GM06990 (cell line): ENCODE measurements at regions not wholly inside any gene's neighbourhood (a gene's known extent, or its start where the extent isn't known, plus 50 kb on each side); places are given as distances from the start of the nearest gene placed in this dataset.

Experiments
- DNase-seq: peaks from one replicate; pipeline ENCODE4 v3.0.0-alpha.2; 2011; ENCODE audit not compliant: insufficient read length; ENCODE audit errors: extremely low read depth
- H3K27me3 ChIP-seq: replicated peaks from 2 replicates; pipeline ENCODE4 v1.6.0; 2011; ENCODE audit warnings: low read length; ENCODE audit not compliant: control insufficient read depth, insufficient read depth
- H3K36me3 ChIP-seq: 2 replicates; pipeline ENCODE4 v1.5.1; 2011; ENCODE audit warnings: low read length; ENCODE audit not compliant: control insufficient read depth, insufficient read depth
- H3K4me3 ChIP-seq: replicated peaks from 2 replicates; pipeline ENCODE4 v1.5.1; 2011; ENCODE audit warnings: low read depth, mild to moderate bottlenecking, control low read depth, low read length
- TF ChIP-seq, protein P1 (sequence below): IDR thresholded peaks from 2 replicates; pipeline ENCODE4 v1.5.1; 2011; ENCODE audit warnings: low read length, control low read depth, mild to moderate bottlenecking, inconsistent platforms; ENCODE audit not compliant: insufficient read depth, poor library complexity, severe bottlenecking

- Histone ChIP-seq H3K27me3 (no peaks in the 10 kb centered on the region), H3K4me3 (no peak overlapping the region), H3K36me3 (no peaks in the 10 kb centered on the region)
- TF ChIP-seq, protein P1, sequence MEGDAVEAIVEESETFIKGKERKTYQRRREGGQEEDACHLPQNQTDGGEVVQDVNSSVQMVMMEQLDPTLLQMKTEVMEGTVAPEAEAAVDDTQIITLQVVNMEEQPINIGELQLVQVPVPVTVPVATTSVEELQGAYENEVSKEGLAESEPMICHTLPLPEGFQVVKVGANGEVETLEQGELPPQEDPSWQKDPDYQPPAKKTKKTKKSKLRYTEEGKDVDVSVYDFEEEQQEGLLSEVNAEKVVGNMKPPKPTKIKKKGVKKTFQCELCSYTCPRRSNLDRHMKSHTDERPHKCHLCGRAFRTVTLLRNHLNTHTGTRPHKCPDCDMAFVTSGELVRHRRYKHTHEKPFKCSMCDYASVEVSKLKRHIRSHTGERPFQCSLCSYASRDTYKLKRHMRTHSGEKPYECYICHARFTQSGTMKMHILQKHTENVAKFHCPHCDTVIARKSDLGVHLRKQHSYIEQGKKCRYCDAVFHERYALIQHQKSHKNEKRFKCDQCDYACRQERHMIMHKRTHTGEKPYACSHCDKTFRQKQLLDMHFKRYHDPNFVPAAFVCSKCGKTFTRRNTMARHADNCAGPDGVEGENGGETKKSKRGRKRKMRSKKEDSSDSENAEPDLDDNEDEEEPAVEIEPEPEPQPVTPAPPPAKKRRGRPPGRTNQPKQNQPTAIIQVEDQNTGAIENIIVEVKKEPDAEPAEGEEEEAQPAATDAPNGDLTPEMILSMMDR = no peak
- no peak for DNase-seq
Observed at GRCh38 chr2:60341151-60341550, 212.3 kb downstream of the BCL11A start.

DNA sequence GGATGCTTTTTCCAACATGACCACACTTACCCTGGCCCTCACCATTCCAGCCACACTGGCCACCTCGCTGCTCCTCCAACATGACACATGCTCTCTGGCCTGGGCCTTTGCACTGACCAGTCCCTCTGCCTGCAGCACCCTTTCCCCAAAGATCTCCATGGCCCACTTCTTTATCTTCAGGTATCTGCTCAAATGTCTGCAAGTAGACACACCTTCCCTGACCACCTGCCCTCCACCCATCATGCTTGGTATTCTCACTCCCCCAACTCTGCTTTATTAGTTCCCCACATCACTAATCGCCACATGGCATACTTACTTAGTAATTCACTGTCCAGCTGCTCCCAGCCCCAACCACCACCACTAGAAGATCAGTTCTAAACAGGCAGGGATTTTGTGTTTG is 214.2 kb downstream of the BCL11A start:
- TF ChIP-seq, protein P1 = no peak

GRCh38 chr2:60337142-60337497 is 216.3 kb downstream of the BCL11A start:
- no peak for DNase-seq
- TF ChIP-seq, protein P1 = peak; percentile 31

More for the DNA sequence above, 214.2 kb downstream of the BCL11A start:
- H3K36me3 ChIP-seq = no peaks in the 10 kb centered on the region
- no peak overlapping the region for H3K4me3 ChIP-seq
- H3K27me3 ChIP-seq = no peaks in the 10 kb centered on the region
- DNase-seq = no peak

DNA sequence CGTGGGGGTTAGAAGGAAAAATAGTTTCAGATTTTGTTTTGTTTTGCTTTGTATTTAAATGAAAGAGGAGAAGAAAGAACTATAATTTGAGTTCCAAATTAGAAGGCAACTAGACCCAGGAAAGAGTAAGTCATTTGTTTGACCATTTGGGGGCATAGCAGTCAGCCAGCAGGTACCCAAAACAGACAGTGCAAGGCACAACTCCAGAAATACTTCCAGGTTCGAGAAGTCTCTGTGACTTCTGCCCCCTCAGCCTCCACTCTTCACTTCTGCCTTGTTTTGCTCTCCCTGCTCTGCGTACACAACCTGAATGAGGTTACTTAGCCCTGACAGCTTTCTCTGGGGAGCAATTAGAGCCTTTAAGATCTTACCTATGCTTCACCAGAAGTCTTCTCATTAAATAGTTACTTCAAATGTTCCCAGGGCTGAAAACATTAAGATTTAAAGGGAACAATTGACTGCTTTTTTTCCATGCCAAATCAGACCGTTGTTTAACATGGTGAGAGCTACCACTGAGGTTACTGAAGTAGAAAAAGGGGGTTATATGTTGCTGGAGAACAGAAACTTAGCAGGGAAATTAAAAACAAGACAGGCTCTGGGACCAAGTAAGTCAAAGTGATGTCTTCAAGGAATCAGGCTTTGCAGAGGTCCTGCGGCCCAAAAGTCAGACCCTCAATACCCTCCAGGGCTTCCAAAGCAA is 216.9 kb downstream of the BCL11A start:
- H3K4me3 ChIP-seq = no peak overlapping the region
- TF ChIP-seq, protein P1 = peak; percentile 29
- no peaks in the 10 kb centered on the region for H3K36me3 ChIP-seq
- no peak for DNase-seq
- no peaks in the 10 kb centered on the region for H3K27me3 ChIP-seq

More at GRCh38 chr2:60337142-60337497, 216.3 kb downstream of the BCL11A start:
- no peaks in the 10 kb centered on the region for H3K27me3 ChIP-seq
- H3K4me3 ChIP-seq = no peak overlapping the region
- no peaks in the 10 kb centered on the region for H3K36me3 ChIP-seq

GRCh38 chr2:60335533-60336237 is 217.8 kb downstream of the BCL11A start:
- Histone ChIP-seq H3K4me3 (no peak overlapping the region), H3K36me3 (no peaks in the 10 kb centered on the region), H3K27me3 (no peaks in the 10 kb centered on the region)
- no peak for DNase-seq
- TF ChIP-seq, protein P1 = no peak

DNA sequence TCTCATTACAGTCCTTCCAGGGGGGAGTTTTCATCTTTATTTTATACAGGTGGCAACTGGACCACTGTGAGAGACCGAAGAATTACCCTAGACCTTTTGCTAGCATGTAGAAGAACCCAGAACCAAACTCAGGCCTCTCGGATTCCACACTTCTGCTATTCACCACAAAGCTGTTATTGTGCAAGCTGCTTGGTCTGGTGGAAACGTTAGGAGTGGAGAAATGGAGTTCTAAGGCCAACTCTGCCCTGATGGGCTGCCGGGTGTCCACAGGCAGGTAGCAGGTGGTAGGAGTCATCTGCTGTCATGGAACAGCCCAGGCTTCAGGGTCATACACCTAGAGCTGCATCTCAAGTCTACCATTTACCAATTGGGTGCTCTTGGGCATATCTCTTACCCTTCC is 218.8 kb downstream of the BCL11A start:
- Histone ChIP-seq H3K4me3 (no peak overlapping the region), H3K36me3 (no peaks in the 10 kb centered on the region), H3K27me3 (no peaks in the 10 kb centered on the region)
- TF ChIP-seq, protein P1 = no peak
- no peak for DNase-seq
